GM23248 (cell line): ENCODE measurements at regions not wholly inside any gene's neighbourhood (a gene's known extent, or its start where the extent isn't known, plus 50 kb on each side); places are given as distances from the start of the nearest gene placed in this dataset.

Source experiments
- DNase-seq: peaks from one replicate; pipeline ENCODE4 v3.0.0-alpha.2; 2015
- H2AFZ ChIP-seq: fragments of 200-600 bp; sonication (generic); 2 replicates; pipeline ENCODE4 v1.6.1; 2016; ENCODE audit warnings: antibody characterized with exemption
- H3F3A ChIP-seq: fragments of 200-600 bp; sonication (generic); 2 replicates; pipeline ENCODE4 v1.6.1; 2016; ENCODE audit warnings: mild to moderate bottlenecking, antibody characterized with exemption, mixed run types; ENCODE audit not compliant: insufficient read depth
- H3K27ac ChIP-seq: fragments of 200-600 bp; sonication (generic); 2 replicates; pipeline ENCODE4 v1.5.1; 2016; ENCODE audit warnings: mild to moderate bottlenecking
- H3K27me3 ChIP-seq: fragments of 200-600 bp; sonication (generic); replicated peaks from 2 replicates; pipeline ENCODE4 v1.6.1; 2016; ENCODE audit warnings: mild to moderate bottlenecking; ENCODE audit not compliant: insufficient read depth
- H3K36me3 ChIP-seq: fragments of 200-600 bp; sonication (generic); 2 replicates; pipeline ENCODE4 v1.6.1; 2016; ENCODE audit warnings: low read depth, mild to moderate bottlenecking
- H3K4me1 ChIP-seq: fragments of 200-600 bp; sonication (generic); 2 replicates; pipeline ENCODE4 v1.6.1; 2016; ENCODE audit warnings: mild to moderate bottlenecking; ENCODE audit not compliant: insufficient read depth
- H3K4me2 ChIP-seq: fragments of 200-600 bp; sonication (generic); one replicate; pipeline ENCODE4 v1.6.1; 2016; ENCODE audit warnings: mild to moderate bottlenecking; ENCODE audit not compliant: unreplicated experiment
- H3K4me3 ChIP-seq: fragments of 200-600 bp; sonication (generic); 2 replicates; pipeline ENCODE4 v1.5.1; 2016; ENCODE audit warnings: mild to moderate bottlenecking
- H3K79me2 ChIP-seq: fragments of 200-600 bp; sonication (generic); 2 replicates; pipeline ENCODE4 v1.6.1; 2016; ENCODE audit warnings: mild to moderate bottlenecking; ENCODE audit not compliant: insufficient read depth
- H3K9ac ChIP-seq: fragments of 200-600 bp; sonication (generic); 2 replicates; pipeline ENCODE4 v1.6.1; 2016; ENCODE audit warnings: mild to moderate bottlenecking
- H3K9me2 ChIP-seq: fragments of 200-600 bp; sonication (generic); 2 replicates; pipeline ENCODE4 v1.6.1; 2016; ENCODE audit warnings: mixed run types, mild to moderate bottlenecking, moderate library complexity; ENCODE audit not compliant: insufficient read depth
- H3K9me3 ChIP-seq: fragments of 200-600 bp; sonication (generic); one replicate; pipeline ENCODE4 v1.6.1; 2017; ENCODE audit warnings: low read depth
- H4K20me1 ChIP-seq: fragments of 200-600 bp; sonication (generic); 2 replicates; pipeline ENCODE4 v1.6.0; 2016; ENCODE audit not compliant: insufficient read depth
- EZH2 ChIP-seq: fragments of 200-600 bp; sonication (generic); IDR thresholded peaks from 2 replicates; pipeline ENCODE4 v1.6.1; 2018; ENCODE audit warnings: antibody characterized with exemption, mild to moderate bottlenecking; ENCODE audit not compliant: insufficient read depth, poor library complexity, severe bottlenecking
- EZH2phosphoT487 ChIP-seq: fragments of 200-600 bp; sonication (generic); IDR thresholded peaks from 2 replicates; pipeline ENCODE4 v1.6.1; 2018; ENCODE audit warnings: antibody characterized with exemption, moderate library complexity, mild to moderate bottlenecking, low read depth; ENCODE audit not compliant: insufficient read depth
- WGBS, 2 experiments: methylation state at CpG; one replicate each; pipeline ENCODE4 v1.1.6; 2015 to 2017; ENCODE audit warnings: low lambda C conversion rate in 2 of 2, low coverage in 1 of 2; ENCODE audit errors: missing lambda C conversion rate in 2 of 2; 5-methylcytosine and 5-hydroxymethylcytosine counted together
- in situ Hi-C: fragments of 300-500 bp; cut with MboI; formaldehyde crosslinking; loops from 2 replicates; pipeline ENCODE4 v1.15.0; 2020

DNA sequence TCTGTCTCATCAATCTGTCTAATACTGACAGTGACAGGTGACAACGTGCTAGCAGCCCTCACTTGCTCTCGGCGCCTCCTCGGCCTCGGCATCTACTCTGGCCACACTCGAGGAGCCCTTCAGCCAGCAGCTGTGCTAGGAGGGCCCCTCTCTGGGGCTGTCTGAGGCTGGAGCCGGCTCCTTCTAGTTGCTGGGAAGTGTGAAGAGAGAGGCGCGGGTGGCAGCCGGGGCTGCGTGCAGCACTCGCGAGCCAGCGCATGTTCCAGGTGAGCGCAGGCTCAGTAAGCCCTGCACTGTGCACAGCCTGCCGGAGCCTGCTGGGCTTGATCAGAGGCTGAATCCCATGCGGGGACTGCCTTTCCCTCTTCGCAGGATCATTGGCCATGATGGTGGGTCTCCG lies 330.7 kb downstream of the CDH10 start:
- Histone ChIP-seq H3K9me3 (no peaks in the 10 kb centered on the region), H3K36me3 (no peaks in the 10 kb centered on the region), H3K27ac (no peak overlapping the region), H3K27me3 (no peaks in the 10 kb centered on the region), H3K4me1 (no peaks in the 10 kb centered on the region), H3K79me2 (no peaks in the 10 kb centered on the region), H2AFZ (no peak overlapping the region), H3K4me3 (no peak overlapping the region), H3K9me2 (no peaks in the 10 kb centered on the region), H4K20me1 (no peaks in the 10 kb centered on the region), H3K4me2 (no peak overlapping the region), H3F3A (no peaks in the 10 kb centered on the region), H3K9ac (no peak overlapping the region)
- TF ChIP-seq EZH2phosphoT487 (no peak), EZH2 (no peak)
- 69 to 80% methylated on average over 19 of the region's 19 CpGs for WGBS, 2 experiments
- in situ Hi-C loops: no loop called here
- no peak for DNase-seq

DNA sequence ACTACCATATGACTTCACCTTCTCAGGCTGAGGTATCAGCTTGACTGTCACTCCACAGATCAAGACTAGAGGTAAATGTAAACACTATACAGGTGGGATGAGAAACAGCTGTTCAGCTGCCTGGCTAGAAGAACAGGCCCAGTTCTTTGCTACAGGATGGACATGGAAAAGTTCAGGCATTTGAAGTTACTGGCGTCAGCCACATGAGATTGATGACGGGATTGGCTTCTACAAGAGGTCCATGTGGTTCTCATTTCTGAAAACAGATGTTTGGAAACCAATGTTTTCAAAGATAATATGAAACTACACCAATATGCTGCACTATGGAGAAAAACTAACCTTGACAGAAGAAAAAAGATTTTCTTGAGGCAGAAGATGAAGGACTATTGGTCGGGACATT lies 324.1 kb downstream of the CDH10 start:
- Histone ChIP-seq H3K27ac (no peak overlapping the region), H2AFZ (no peak overlapping the region), H4K20me1 (no peaks in the 10 kb centered on the region), H3K4me1 (no peaks in the 10 kb centered on the region), H3K27me3 (no peaks in the 10 kb centered on the region), H3K4me3 (no peak overlapping the region), H3K9ac (no peak overlapping the region), H3K36me3 (no peaks in the 10 kb centered on the region), H3K9me3 (no peaks in the 10 kb centered on the region), H3F3A (no peaks in the 10 kb centered on the region), H3K4me2 (no peak overlapping the region), H3K79me2 (no peaks in the 10 kb centered on the region), H3K9me2 (no peaks in the 10 kb centered on the region)
- DNase-seq: no peak
- TF ChIP-seq EZH2phosphoT487 (no peak), EZH2 (no peak)
- 2 to 8% methylated on average over 3 of the region's 3 CpGs for WGBS, 2 experiments
- in situ Hi-C loops: no loop called here

DNA sequence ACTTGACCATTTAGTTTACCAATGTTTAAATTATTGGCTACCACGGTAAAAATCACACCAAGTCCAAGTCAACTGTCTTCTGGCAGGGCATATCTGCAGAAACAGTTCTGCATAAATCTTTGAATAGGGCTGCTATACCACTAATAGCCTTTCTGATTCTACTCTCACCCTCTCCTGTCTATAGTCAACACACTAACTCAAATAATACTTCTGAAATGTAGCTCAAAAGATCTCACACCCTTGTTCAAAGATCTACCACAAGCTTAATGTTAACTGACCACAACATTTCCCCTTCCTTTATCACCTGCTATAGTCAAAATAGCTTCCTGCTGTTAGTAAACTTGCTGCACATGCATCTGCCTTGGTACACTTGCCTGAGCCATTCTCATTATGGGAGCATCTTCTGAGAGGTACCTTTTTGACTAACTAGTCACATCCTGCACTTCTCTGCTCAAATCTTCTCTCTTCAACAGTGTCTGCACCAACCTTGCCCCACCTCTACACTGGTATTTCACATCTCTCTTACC lies 319.4 kb downstream of the CDH10 start:
- Histone ChIP-seq H3K9ac (no peak overlapping the region), H3K9me3 (no peaks in the 10 kb centered on the region), H3K9me2 (no peaks in the 10 kb centered on the region), H3F3A (no peaks in the 10 kb centered on the region), H3K27me3 (no peaks in the 10 kb centered on the region), H3K4me1 (no peaks in the 10 kb centered on the region), H3K27ac (no peak overlapping the region), H2AFZ (no peak overlapping the region), H3K4me2 (no peak overlapping the region), H3K36me3 (no peaks in the 10 kb centered on the region), H3K4me3 (no peak overlapping the region), H4K20me1 (no peaks in the 10 kb centered on the region), H3K79me2 (no peaks in the 10 kb centered on the region)
- no peak for TF ChIP-seq EZH2
- no peak for TF ChIP-seq EZH2phosphoT487
- no peak for DNase-seq
- WGBS, 2 experiments: 38 to 52% methylated on average over 1 of the region's 1 CpG
- in situ Hi-C loops: no loop called here

GRCh38 chr5:24331531-24331930 lies 313.2 kb downstream of the CDH10 start:
- Histone ChIP-seq H3K36me3 (no peaks in the 10 kb centered on the region), H3K27me3 (no peaks in the 10 kb centered on the region), H4K20me1 (no peaks in the 10 kb centered on the region), H3K9ac (no peak overlapping the region), H3K79me2 (no peaks in the 10 kb centered on the region), H2AFZ (no peak overlapping the region), H3K4me3 (no peak overlapping the region), H3K9me3 (no peaks in the 10 kb centered on the region), H3K9me2 (no peaks in the 10 kb centered on the region), H3K4me2 (no peak overlapping the region), H3F3A (no peaks in the 10 kb centered on the region), H3K4me1 (no peaks in the 10 kb centered on the region), H3K27ac (no peak overlapping the region)
- DNase-seq: no peak
- no peak for TF ChIP-seq EZH2phosphoT487
- in situ Hi-C loops: no loop called here

DNA sequence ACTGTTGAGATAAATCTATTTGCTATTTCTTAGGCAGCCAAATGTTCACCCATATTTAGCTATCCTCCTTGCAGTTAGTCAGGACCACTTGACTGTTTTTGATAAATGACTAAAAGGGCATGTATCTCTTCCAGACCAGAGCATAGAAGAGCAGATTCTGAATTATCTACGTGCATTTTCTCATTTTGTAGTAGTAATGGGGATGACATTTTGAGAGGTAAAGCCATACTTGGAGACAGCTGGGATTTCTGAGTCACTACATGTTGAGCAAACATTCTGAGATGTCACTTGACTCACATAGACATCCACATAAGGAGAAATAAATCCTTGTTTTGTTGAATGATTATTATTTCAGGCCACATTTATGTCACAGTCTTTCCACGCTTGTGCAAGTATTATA lies 297.6 kb downstream of the CDH10 start:
- no peaks in the 10 kb centered on the region for H3K79me2 ChIP-seq
- no peak overlapping the region for H3K4me3 ChIP-seq
- DNase-seq: peak; percentile 29
- H3K4me2 ChIP-seq: no peak overlapping the region
- no peaks in the 10 kb centered on the region for H3K4me1 ChIP-seq
- H3K9me2 ChIP-seq: no peaks in the 10 kb centered on the region
- H3K36me3 ChIP-seq: no peaks in the 10 kb centered on the region
- H3K9me3 ChIP-seq: no peaks in the 10 kb centered on the region
- H3K27ac ChIP-seq: no peak overlapping the region
- H3F3A ChIP-seq: no peaks in the 10 kb centered on the region
- no peak overlapping the region for H3K9ac ChIP-seq
- H3K27me3 ChIP-seq: no peaks in the 10 kb centered on the region
- in situ Hi-C loops: no loop called here
- no peak overlapping the region for H2AFZ ChIP-seq
- 74 to 78% methylated on average over 2 of the region's 2 CpGs for WGBS, 2 experiments
- TF ChIP-seq EZH2 (no peak), EZH2phosphoT487 (no peak)
- H4K20me1 ChIP-seq: no peaks in the 10 kb centered on the region
